GM10248 (cell line): ENCODE measurements at regions not wholly inside any gene's neighbourhood (a gene's known extent, or its start where the extent isn't known, plus 50 kb on each side); places are given as distances from the start of the nearest gene placed in this dataset.

Experiments used
- CTCF ChIA-PET: fragments of 300-600 bp; sonication (Branson Sonifier 250); formaldehyde crosslinking; extraction: SDS; loops from one replicate; lab custom pipeline; 2021; ENCODE audit warnings: antibody characterized with exemption; lab: Yijun Ruan, JAX
- POLR2A ChIA-PET: fragments of 350-650 bp; sonication (Branson Sonifier 250); formaldehyde crosslinking; extraction: SDS; loops from one replicate; lab custom pipeline; 2020; ENCODE audit warnings: antibody characterized with exemption; lab: Yijun Ruan, JAX
- DNase-seq: peaks from one replicate; pipeline ENCODE4 v3.0.0; 2012; ENCODE audit errors: extremely low spot score
- TF ChIP-seq, protein P1 (sequence below): IDR thresholded peaks from 2 replicates; pipeline ENCODE4 v1.5.1; 2012; ENCODE audit warnings: mild to moderate bottlenecking, low read depth; ENCODE audit errors: extremely low read depth, missing control alignments, control extremely low read depth

DNA sequence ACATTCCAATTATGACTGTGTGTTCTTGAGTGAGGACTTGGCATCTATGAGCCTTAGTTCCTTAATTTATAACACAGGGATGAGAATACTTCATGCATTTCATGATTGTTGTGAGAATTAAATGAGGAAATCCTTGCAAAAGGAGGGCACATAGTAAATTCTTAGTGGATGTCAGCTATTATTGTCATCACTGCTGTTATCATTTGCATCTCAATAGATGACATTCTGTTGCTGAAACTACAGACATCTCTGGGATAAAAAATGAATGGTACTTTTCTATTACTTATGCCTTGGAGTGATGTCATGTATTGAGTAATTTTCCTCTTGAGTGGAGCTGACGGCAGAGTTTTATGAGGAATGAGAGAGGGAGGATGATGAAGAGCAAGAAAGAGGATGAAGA is 184.4 kb upstream of the CDH11 start:
- ChIA-PET CTCF (interaction anchor here (2.9 kb wide), 1 partner anchor 9 kb away, joined by 9 read pairs; no protein-coding TSS in a partner anchor), POLR2A (no interaction called here)
- no peak for DNase-seq
- TF ChIP-seq, protein P1, sequence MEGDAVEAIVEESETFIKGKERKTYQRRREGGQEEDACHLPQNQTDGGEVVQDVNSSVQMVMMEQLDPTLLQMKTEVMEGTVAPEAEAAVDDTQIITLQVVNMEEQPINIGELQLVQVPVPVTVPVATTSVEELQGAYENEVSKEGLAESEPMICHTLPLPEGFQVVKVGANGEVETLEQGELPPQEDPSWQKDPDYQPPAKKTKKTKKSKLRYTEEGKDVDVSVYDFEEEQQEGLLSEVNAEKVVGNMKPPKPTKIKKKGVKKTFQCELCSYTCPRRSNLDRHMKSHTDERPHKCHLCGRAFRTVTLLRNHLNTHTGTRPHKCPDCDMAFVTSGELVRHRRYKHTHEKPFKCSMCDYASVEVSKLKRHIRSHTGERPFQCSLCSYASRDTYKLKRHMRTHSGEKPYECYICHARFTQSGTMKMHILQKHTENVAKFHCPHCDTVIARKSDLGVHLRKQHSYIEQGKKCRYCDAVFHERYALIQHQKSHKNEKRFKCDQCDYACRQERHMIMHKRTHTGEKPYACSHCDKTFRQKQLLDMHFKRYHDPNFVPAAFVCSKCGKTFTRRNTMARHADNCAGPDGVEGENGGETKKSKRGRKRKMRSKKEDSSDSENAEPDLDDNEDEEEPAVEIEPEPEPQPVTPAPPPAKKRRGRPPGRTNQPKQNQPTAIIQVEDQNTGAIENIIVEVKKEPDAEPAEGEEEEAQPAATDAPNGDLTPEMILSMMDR = no peak

DNA sequence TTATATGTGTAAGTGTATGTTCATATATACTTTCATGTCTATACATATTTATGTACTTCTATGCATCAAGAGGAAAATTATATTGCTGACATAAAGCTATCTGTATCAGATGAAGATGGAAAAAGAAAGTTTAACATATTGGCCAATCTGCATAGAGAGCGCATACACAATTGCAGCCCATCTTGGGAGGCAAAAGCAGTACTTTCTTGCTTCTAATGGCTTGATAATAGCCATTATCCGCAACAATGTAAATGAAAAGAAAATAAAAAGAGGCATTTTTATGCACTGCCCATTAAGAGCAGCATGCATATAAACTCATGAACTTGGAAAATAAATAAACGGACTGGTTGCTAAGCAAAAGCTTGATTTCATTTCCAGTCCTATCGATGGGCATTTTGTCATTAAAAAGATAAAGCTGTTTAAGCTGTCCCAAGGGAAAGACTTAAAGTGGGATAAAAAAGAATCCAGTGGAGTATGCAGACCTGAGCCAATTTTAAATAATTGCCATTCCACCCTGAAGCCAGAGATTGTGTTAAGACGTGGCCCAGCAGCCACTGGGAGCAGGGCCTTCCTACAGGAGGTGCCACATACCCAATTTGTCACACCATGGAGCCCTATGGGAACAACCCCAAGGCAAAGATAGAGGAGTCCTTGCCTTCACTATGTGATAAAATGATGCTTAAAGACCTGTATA is 183.6 kb upstream of the CDH11 start:
- no peak for DNase-seq
- CTCF ChIA-PET = no interaction called here
- POLR2A ChIA-PET = no interaction called here
- TF ChIP-seq, protein P1 = no peak

DNA sequence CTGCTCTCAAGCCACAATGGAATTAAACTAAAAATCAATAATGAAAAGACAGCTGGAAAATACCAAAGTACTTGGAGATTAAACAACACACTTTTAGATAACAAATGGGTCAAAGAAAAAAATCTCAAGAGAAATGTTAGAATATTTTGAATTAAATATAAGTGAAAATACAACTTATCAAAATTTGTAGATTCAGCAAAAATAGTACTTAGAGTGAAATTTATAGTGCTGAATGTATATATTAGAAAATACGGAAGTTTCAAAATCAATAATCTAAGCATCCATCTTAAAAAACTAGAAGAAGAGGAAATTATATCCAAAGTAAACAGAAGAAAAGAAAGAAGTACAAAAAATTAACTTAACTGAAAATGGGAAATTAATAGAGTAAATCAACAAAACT is 179.2 kb upstream of the CDH11 start:
- CTCF ChIA-PET = no interaction called here
- DNase-seq = no peak
- TF ChIP-seq, protein P1 = no peak
- POLR2A ChIA-PET = no interaction called here

DNA sequence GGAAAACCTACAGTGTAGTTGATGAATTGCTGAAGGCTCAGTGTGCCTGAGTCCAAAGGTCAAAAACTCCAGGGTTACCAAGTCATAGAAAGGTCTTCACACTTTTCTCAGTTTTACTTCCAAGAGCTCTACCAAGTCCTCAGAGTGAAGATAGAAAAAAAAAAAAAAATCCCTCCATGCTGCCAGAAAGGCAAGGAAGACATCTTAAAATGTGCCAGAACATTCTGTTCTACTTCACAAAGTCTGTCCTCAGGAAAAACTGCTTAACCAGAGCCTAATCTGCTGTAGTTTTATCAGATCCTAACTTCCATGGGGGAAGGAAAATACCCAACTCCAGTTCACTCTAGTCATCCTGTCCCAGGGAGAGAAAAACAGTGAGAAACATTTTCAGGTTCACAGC is 175.6 kb upstream of the CDH11 start:
- ChIA-PET POLR2A (no interaction called here), CTCF (interaction anchor here (0.9 to 2.3 kb wide), 3 partner anchors 10 to 13 kb away, joined by 3 to 9 read pairs (median 4); no protein-coding TSS in a partner anchor)
- TF ChIP-seq, protein P1 = no peak
- no peak for DNase-seq

DNA sequence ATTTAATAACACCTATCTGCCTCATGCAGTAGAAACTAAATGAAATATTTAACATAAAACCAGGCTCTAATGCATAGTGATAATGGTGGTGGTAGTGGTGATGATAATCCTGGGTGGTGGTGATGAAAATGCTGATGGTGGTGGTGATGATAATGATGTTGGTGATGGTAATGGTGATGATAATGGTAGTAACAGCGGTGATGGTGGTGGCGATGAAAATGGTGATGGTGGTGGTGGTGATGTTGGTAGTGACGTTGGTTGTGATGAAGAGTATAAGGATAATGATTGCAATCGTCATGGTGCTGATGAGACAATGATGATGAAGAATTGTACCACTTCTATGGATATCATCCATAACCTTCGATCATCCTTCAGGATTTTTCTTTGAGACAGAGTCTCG is 173.7 kb upstream of the CDH11 start:
- no peak for DNase-seq
- TF ChIP-seq, protein P1 = no peak
- ChIA-PET CTCF (no interaction called here), POLR2A (no interaction called here)

DNA sequence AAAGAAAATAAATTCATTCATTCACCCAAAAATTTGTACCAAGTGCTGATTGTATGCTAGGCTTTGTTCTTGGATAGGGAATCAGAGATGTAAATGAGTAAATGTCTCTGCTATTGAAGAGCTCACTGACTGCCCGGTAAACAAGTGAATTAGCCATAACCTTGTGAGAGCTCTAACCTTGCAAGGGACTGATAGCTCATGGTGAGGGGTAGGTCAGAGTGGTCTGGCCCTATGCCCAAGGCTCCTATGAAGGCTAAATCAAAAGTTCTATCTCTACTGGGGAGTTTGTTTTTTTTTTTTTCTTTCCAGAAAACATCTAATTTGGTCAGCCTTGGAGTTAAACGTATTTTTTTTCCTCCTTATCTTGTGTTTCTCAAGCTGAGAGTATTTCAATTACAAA is 172.8 kb upstream of the CDH11 start:
- TF ChIP-seq, protein P1 = no peak
- DNase-seq = no peak
- ChIA-PET POLR2A (no interaction called here), CTCF (no interaction called here)

DNA sequence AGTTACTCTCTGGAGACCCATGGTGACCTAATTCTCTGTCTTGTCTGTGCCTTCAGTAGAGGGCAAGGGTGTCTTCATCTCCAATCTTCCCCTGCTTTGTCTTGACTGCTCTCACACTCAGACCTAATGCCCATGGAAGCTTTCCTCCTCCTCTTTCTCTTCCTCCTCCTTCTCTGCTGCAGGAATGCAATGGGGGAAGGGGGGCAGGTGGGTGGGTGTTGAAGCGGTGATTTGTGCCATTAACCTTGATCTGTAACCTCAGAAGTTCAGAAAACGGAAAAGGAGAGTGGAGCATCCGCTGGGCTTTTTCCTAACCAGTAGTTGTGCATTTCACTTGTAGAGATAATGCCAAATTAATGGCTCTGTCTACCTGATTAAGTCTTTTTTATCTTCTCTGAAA is 172.3 kb upstream of the CDH11 start:
- ChIA-PET CTCF (no interaction called here), POLR2A (no interaction called here)
- DNase-seq = no peak
- TF ChIP-seq, protein P1 = no peak
